CMK (cell line): ENCODE measurements at regions not wholly inside any gene's neighbourhood (a gene's known extent, or its start where the extent isn't known, plus 50 kb on each side); places are given as distances from the start of the nearest gene placed in this dataset.
"Not testable (repeated sequence)": the region's sequence is repeated elsewhere in the genome, so short reads cannot be mapped to it uniquely, and the experiment has no call there.

ENCODE experiments used
- DNase-seq: peaks from one replicate; pipeline ENCODE4 v3.0.0-alpha.2; 2010; ENCODE audit warnings: low read depth

GRCh38 chr4:59615316-59615715 lies 1584.8 kb upstream of the ADGRL3 start:
- DNase-seq, result no peak

DNA sequence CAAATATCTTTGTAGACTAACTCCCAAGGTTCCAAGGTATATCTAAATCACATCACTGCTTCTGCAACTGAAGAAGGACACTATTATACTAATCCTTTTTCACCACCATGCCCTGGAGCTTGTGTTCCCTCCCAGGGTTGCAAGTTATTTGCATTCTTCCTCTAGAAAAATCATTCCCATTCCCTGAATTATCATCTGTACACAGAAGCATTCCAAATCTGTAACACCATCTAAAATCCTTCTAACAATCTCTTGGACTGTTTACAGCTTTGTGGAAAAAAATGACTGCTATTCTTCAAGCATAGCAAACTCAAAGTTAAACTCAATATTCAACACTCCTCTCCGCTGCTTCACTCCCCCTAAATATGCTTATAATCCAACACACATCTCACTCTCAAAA lies 1570.8 kb upstream of the ADGRL3 start:
- no peak for DNase-seq

- no peak for DNase-seq
These were observed 1569.9 kb upstream of the ADGRL3 start for GRCh38 chr4:59630235-59630634.

DNA sequence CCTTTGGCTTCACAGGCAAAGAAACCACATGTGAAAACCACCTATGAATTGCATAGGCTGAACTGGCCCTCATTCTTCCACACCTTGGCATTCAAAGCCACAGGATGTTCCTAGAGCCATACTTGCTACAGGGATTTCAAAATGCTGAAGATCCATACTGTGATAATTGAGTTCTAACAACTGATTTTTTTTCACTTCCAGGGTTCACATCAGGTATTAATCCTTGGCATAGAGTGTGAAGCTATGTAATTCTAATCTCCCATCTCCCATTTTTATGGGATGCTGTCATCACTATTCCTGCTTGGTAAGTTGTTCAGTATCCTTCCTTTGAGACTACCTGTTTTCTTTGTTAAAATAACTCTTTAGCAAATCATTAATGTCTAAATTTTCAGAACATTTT lies 1569.2 kb upstream of the ADGRL3 start:
- DNase-seq, result no peak

DNA sequence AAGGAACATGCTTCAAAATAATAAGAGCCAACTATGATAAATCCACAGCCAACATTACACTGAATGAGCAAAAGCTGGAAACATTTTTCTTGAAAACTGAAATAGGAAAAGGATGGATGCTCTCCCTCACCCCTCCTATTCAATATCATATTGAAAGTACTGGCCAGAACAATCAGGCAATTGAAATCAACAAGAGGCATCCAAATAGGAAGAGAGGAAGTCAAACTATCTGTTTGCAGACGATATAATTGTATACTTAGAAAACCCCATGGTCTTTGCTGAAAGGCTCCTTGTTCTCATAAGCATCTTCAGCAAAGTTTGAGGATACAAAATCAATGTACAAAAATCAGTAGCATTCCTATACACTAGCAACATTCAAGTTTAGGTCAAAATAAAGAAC lies 1562.5 kb upstream of the ADGRL3 start:
- DNase-seq, result no peak

GRCh38 chr4:59643682-59644081 lies 1556.4 kb upstream of the ADGRL3 start:
- DNase-seq, result no peak

- DNase-seq, result no peak
These were observed 1555.4 kb upstream of the ADGRL3 start for GRCh38 chr4:59644765-59645164.

DNA sequence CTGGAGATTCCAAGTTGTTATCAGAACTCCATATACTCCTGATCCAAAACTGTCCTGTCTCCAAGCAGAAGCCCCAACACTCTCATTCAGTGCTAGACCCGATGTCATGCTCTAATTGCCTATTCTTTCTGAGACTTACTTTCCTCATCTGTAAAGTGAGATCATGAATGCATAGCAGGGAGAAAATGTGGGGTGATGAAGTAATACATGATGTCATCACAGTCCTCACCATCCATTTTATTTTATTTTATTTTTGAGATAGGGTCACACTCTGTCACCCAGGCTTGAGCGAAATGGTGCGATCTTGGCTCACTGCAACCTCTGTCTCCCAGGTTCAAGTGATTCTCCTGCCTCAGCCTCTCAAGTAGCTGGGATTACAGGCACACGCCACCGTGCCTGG lies 1554.0 kb upstream of the ADGRL3 start:
- no peak for DNase-seq

DNA sequence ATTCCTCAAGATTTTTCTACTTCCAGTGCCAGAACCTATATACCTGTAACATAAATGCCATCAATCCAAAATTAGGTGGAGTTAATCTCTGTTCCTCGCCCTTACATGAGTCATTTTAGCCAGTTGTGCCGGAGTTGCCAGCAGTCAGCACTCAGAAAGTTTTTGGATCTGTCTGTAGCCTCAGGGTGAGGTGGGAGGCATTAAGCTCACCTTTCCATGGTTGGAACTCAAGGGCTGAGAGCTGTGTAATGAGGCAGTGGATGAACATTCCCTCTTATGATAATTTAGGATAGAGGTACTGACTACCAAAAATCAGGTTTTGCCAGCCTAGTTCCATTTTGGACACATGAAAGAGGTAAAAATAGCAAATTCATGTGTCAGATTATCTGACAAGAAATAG lies 1553.1 kb upstream of the ADGRL3 start:
- DNase-seq, result no peak

GRCh38 chr4:59647500-59647899 lies 1552.6 kb upstream of the ADGRL3 start:
- DNase-seq, result no peak

- DNase-seq, result no peak
These were observed 1549.3 kb upstream of the ADGRL3 start for GRCh38 chr4:59650861-59651260.

- DNase-seq, result no peak
These were observed 1544.1 kb upstream of the ADGRL3 start for GRCh38 chr4:59655996-59656395.

- DNase-seq, result no peak
These were observed 1535.4 kb upstream of the ADGRL3 start for GRCh38 chr4:59664771-59665170.

GRCh38 chr4:59666645-59667044 lies 1533.5 kb upstream of the ADGRL3 start:
- DNase-seq, result no peak

DNA sequence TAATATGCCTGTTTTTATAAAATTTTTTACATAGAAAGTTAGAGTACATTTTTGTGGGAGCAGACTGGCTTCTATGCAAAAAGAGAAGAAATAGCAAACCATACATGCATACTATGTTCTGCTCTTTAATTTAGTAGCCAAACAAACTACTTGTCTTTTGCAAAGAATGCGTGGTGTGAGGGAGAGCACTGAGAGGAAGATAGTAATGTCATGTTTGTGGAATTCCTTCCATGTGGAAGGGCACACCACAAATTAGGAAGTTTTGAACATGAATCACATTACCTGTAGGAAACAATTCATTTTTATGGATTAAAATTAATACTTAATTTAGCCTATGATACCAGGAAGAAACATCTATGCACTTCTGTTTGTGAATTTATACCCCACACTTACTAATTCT lies 1529.1 kb upstream of the ADGRL3 start:
- no peak for DNase-seq

DNA sequence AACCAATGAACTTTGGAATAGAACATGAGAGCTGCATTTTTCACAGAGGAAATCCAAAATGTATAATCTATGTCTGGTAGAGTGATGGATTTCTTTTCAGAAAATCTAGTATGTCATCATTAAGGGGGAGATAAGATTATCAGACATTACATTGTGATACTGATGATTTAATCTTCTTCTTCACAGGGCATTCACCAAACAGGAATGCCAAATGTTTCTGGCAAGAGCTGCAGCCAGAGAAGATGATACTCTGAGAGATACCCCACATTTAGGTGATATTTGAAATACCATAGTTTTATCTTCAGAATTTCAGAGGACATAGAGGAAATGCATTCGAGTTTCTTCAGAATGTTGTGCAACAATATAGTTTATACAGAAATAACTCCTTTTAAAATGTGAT lies 1523.7 kb upstream of the ADGRL3 start:
- DNase-seq, result no peak

DNA sequence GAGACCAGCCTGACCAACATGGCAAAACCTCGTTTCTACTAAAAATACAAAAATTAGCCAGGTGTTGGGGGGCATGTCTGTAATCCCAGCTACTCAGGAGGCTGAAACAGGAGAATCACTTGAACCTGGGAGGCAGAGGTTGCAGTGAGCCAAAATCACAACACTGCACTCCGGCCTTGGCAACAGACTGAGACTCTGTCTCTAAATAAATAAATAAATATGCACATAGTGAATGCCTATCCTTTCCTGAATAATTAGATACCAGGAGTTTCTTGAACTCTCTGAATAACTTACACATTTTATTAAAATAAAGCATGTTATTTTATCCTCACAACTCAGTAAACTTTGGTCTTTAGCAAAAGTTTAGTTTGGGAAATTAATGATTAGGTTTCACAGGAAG lies 1523.1 kb upstream of the ADGRL3 start:
- DNase-seq, result not testable (repeated sequence)

DNA sequence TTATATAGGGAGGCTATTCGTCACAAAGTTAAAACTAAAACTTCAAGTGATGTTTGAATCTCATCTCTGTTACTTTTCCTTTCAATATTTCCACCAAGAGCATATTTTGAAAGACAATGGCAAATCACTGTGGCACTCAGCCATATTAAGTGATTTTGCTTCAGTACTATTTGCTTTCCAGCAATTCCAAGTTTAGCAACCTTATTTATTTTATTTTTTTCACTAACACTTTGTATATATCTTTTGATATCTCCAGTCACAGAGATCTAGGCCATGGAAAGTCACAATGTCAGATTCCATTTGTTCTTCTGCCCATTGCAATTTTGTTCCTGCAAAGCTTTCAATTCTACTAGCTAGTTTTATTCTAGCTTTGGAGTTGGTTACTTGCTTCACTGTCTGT lies 1514.5 kb upstream of the ADGRL3 start:
- DNase-seq, result no peak

- no peak for DNase-seq
These were observed 1511.0 kb upstream of the ADGRL3 start for GRCh38 chr4:59689149-59689548.

- no peak for DNase-seq
These were observed 1504.6 kb upstream of the ADGRL3 start for GRCh38 chr4:59695355-59696053.

GRCh38 chr4:59698041-59698440 lies 1502.1 kb upstream of the ADGRL3 start:
- no peak for DNase-seq

DNA sequence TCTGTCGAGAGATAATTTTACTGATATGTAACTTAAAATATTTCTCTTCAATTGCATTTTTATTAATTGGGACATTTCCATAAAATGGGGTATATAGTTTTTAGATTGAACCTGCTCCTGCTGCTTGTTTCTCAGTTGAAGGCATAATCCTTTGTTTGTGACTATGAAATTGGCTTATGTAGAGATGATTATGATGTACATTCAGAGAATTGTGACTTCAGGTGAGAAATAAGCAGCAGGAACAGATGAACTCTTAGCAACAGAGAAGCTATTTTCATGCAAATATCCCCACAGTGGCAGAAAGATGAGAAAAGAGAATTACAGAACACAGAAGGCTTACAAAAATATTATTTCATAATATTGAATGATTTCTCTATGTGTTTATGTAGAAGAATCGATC lies 1499.5 kb upstream of the ADGRL3 start:
- no peak for DNase-seq

- DNase-seq, result no peak
These were observed 1495.5 kb upstream of the ADGRL3 start for GRCh38 chr4:59704616-59705015.

DNA sequence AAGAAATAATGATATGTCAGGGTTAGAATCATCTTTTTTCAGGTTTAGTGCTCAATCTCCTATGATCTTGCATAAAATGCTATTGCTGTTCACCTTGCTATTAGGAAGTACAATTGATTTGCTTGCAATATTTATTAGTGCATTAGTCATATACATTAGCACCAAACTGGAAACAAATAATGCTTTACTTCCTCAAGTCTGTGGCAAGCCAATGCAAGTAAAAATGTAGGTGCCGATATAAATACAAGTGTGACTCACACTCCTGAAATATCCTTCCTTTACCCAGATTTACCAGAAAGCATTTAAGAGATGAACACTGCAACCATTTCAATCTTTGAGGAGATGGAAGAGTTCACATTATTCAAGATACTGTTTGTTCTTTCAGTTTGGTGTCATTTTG lies 1487.7 kb upstream of the ADGRL3 start:
- DNase-seq, result no peak

GRCh38 chr4:59724286-59724685 lies 1475.8 kb upstream of the ADGRL3 start:
- DNase-seq, result not testable (repeated sequence)
